HG03575 (cell line): ENCODE measurements at regions not wholly inside any gene's neighbourhood (a gene's known extent, or its start where the extent isn't known, plus 50 kb on each side); places are given as distances from the start of the nearest gene placed in this dataset.
"Not testable (repeated sequence)": the region's sequence is repeated elsewhere in the genome, so short reads cannot be mapped to it uniquely, and the experiment has no call there.

ENCODE experiments used
- ATAC-seq: cut with Tn5 transposase; IDR thresholded peaks from one replicate; pipeline ENCODE4 v1.9.1; 2021; ENCODE audit not compliant: unreplicated experiment, insufficient number of reproducible peaks, low FRiP score; ENCODE audit errors: extremely low read depth

- no peak for ATAC-seq
These were observed 1412.5 kb upstream of the PRR20A start for GRCh38 chr13:55728247-55728646.

GRCh38 chr13:55745828-55746227 lies 1394.9 kb upstream of the PRR20A start:
- no peak for ATAC-seq

- no peak for ATAC-seq
These were observed 1378.7 kb upstream of the PRR20A start for GRCh38 chr13:55761986-55762385.

- no peak for ATAC-seq
These were observed 1363.1 kb upstream of the PRR20A start for GRCh38 chr13:55777612-55778011.

GRCh38 chr13:55783841-55784240 lies 1356.9 kb upstream of the PRR20A start:
- ATAC-seq: no peak

GRCh38 chr13:55788548-55788947 lies 1352.2 kb upstream of the PRR20A start:
- ATAC-seq: no peak

GRCh38 chr13:55792544-55793193 lies 1348.0 kb upstream of the PRR20A start:
- no peak for ATAC-seq

- no peak for ATAC-seq
These were observed 1325.2 kb upstream of the PRR20A start for GRCh38 chr13:55815458-55816033.

GRCh38 chr13:55816976-55817601 lies 1323.6 kb upstream of the PRR20A start:
- no peak for ATAC-seq

- ATAC-seq: no peak
These were observed 1319.9 kb upstream of the PRR20A start for GRCh38 chr13:55820817-55821216.

- no peak for ATAC-seq
These were observed 1271.1 kb upstream of the PRR20A start for GRCh38 chr13:55869648-55870047.

- ATAC-seq: no peak
These were observed 1253.2 kb upstream of the PRR20A start for GRCh38 chr13:55887561-55887960.

- ATAC-seq: no peak
These were observed 1247.2 kb upstream of the PRR20A start for GRCh38 chr13:55893540-55893939.

GRCh38 chr13:55937180-55937579 lies 1203.5 kb upstream of the PRR20A start:
- ATAC-seq: no peak

- ATAC-seq: no peak
These were observed 1192.5 kb upstream of the PRR20A start for GRCh38 chr13:55948175-55948574.

GRCh38 chr13:55963934-55964333 lies 1176.8 kb upstream of the PRR20A start:
- ATAC-seq: no peak

- no peak for ATAC-seq
These were observed 1173.7 kb upstream of the PRR20A start for GRCh38 chr13:55967055-55967454.

GRCh38 chr13:55977436-55977835 lies 1163.3 kb upstream of the PRR20A start:
- ATAC-seq: no peak

GRCh38 chr13:55981381-55981780 lies 1159.3 kb upstream of the PRR20A start:
- ATAC-seq: no peak

- ATAC-seq: not testable (repeated sequence)
These were observed 1156.7 kb upstream of the PRR20A start for GRCh38 chr13:55984026-55984425.
